AG08395 (cell line): ENCODE measurements at regions not wholly inside any gene's neighbourhood (a gene's known extent, or its start where the extent isn't known, plus 50 kb on each side); places are given as distances from the start of the nearest gene placed in this dataset.

Experiments
- DNase-seq: peaks from one replicate; pipeline ENCODE4 v3.0.0; 2012; ENCODE audit warnings: mixed read lengths, low spot score

DNA sequence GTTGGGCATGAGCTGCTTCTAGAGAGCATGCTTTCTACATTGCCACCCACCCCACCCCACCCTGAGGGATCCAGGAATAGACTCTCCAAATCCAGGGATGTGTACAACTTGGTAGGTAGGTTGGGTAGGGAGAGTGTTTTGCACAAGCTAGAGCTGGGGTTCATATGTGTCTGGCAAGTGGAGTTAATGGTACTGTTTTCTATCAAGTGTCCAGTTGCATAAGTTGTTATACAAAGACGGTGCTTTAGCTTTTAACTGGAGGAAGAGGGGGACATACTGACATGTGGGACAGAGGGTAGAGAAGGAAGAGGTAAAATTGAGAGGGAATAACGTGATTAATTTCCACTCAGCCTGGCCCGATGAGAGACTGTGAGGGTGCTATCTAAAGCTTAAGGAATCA, 51.0 kb upstream of the TNC start:
- no peak for DNase-seq

DNA sequence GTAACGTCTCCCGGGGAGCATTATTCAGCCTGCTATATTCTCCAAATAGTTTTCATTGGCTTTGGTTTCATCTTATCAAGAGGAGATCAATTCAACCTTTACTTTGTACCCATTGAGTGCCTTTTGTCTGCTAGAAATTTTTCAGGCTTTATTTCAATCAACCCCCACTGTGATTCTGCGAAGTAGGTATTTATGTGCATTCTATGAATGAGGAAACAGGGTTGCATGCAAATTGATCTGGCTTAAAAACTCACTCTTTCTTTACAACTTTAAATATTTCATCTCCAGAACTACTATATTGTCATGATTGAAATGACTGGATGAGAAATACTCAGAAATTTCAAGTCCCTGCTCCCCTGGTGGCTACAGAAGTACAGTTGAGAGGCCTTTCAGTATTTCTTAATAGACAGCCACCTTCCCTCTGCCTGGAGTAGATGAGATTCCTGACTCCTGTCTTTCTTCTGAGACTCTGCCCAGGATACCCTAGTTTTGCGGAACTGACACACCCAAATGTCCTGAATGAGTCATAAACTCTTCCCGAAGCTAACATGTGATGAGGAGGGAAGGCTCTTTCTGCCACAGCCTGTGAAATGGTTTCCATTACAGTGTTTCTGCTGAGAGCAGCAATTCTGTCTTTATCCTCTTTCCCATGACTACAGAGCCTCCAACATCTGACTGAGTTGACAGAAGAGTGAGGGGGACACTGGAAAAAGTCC, 52.6 kb upstream of the TNC start:
- peak; percentile 56 for DNase-seq

DNA sequence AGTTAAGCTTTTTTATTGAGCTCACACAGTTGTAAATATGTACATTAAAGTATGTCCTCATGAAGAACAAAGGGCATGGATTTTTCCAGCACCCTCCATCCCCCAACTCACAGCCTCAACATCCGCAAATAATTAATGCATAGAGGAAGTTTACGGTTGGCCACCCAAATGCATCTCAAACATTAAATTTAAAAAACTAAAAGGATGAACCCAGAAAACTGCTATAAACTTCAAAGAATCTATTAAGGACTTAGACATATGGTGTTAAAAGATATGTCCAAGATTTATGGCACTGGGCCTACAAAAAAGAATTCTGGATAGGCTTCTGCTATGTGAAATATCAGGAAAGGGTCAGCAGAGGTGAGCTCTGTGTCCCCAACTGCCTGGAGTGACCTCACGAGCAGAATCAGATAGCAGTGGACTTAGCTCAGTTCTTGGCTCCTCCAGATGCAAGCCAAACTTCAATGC, 54.0 kb upstream of the TNC start:
- DNase-seq, result no peak

DNA sequence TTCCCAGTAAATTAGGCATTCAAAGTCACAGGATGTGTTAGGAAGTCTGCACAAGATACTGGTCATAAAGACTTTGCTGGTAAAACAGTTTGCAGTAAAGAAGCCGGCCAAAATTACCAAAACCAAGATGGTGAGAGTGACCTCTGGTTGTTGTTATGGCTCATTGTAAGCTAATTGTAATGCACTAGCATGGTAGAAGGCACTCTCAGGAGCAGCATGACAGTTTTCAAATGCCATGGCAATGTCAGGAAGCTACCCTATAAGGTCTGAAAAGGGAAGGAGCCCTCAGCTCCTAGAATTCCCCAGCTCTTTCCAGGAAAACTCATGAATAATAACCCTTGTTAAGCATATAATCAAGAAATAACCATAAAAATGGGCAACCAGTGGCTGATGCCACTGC, 64.3 kb upstream of the TNC start:
- DNase-seq, result no peak

DNA sequence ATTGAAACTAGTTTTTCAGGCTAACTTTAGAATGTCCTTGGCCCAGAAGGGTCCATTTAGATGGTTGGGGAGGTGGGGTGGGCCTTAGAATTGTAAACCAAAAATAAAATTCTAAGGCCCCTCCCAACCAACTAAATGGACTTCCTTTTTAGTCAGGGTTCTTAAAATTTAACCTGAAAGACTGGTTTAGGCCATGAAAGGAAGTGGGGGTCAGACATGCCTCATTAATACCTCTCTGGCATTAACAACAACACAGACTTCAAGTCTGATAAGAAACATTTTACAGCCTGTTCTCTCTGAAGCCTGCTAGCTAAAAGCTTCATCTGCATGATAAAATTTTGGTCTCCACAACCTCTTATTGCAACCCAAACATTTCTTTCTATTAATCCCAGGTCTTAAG, 65.5 kb upstream of the TNC start:
- DNase-seq, result no peak

DNA sequence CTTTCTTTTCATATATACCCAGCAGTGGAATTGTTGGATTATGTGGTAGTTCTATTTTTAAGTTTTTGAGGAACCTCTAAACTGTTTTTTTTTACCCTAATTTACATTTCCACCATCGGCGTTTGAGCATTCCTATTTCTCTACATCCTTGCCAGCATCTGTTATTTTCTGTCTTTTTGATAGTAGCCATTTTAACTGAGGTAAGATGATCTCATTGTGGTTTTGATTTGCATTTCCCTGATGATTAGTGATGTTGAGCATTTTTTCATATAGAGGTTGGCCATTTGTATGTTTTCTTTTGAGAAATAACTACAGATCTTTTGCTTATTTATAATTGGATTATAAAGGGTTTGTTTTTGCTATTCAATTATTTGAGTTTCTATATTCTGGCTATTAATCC, 71.7 kb upstream of the TNC start:
- no peak for DNase-seq

DNA sequence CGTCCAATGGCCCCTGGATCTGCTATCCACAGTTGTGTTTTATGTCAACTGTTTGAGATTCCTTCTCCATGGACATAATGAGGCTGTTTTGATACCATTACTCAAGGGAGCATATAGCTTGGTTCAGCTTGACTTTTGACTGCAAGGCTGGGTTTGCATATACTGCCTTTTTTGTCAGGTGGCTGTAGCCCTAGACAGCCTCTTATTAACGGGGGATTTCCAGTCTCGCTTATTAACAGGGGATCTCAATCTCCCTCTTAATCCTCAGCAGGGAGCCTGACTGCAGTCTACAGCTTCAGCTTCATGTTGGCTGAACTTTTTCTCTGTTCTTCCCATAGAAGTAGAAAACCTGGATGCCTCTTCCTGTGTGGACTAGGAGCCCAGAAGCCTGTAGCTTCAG, 73.7 kb upstream of the TNC start:
- no peak for DNase-seq

DNA sequence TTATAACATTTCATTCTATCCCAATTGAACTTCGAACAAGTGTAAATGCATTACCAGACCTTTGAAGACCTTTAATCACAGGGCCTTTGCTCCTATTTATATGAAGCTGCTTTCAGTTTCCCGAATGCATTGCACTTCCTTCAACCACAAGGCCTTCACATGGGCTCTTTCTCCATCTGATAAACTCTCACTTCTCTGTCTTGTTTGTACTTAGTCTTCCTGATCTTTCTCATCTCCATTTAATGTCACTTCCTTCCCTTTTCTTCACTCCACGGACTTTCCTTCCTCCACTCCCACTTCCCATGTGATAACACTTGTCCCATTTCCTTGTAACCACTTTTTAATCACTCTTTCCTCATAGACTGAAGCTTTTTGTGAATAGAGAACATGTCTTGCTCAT, 74.3 kb upstream of the TNC start:
- DNase-seq, result no peak

DNA sequence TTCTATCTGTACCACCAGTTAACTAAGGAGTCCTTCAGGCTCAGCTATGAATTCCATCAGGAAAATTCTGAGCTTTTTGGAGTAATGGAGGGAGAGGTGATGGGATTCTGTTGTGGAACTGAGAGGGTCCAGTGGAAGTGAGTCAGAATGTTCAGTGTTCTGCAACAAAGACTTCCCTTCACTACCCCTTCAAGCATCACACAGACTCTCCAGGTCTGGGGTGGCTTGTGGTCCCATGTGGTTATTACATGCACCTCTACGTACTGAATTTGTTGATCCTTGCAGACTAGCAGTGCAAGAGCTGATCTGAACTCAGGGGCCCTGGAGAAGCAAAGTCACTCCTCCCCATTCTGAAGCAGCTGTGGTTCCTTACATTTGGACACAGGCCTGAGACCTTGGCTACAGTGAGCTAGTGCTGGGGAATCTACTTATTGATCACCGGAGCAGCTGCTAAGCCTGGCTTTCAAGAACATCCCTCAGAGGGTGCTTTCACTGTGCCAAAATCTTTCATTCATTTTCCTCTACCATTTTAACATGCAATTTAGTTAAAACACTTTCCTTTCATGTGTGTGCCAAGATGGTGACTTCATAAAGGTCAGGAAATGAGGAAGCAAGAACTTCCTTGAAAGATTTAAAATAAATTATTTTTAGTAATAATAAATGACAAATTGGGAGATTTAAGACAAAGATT, 75.0 kb upstream of the TNC start:
- DNase-seq, result no peak

DNA sequence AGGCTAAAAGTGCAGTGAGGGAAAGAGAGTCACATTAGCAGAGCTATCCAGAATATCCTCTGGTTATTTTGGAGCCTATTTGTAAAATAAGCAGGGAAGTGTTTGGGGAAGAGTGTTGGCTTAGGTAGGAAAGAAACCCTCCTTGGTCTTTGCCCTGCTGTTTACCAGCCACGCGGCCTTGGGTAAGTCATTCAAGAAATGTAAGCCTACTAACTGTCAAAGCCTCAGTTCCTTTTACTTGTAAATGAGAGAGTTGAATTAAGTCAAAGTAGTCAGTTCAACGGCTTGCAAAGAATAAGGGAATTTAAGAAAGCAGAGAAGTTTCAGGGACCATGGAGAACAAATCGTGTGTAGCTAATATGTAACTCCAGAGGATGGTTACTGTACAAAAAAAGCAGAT, 75.8 kb upstream of the TNC start:
- no peak for DNase-seq

DNA sequence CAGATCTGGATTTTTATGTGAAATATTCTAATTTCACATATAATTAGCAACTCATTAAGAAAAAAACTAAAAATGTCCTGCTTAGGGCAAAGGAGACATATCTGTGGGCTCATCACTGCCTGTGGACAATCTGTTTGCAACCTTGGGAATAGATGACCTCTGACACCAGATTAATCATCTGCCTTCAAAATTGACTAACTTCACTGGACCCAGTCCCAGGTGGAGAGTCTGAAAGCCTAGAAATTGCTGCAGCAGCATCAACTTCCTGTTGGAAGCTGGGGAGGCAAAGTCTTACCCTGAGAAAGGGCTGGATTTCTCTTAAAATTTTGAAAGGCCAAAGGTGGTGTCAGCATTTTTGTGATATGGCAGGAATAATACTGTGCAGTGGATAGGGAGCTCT, 76.3 kb upstream of the TNC start:
- DNase-seq, result no peak

DNA sequence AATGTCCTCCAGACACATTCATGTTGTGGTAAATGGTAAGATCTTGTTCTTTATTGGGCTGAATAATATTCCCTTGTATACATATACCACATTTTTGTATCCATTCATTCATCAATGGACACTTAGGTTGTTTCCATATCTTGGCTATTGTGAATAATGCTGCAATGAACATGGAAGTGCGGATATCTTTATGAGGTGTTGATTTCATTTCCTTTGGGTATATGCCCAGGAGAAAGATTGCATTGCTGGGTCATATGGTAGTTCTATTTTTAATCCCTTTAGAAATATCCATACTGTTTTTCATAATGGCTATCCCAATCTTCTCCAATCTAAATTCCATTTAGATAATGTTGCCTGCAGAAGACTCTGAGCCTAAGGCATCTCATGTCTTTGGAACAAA, 78.0 kb upstream of the TNC start:
- DNase-seq, result no peak

DNA sequence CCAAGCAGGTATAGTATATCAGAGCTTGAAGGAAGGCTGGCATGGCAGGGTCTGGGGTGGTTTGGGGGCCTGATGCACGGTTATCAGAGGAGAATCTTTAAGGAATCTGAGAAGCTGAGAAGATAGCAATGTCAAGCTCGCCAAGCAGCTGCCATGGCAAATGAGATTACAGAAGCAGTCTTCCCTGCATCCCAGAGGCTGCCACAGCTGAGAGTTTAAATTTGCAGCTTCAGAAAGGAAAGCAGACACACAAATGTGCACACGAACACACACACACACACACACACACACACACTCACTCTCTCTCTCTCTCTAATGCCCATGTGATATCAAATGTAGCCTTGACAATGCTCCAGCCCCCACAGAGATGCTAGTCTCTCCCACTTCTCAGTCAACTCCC, 79.0 kb upstream of the TNC start:
- DNase-seq, result no peak

DNA sequence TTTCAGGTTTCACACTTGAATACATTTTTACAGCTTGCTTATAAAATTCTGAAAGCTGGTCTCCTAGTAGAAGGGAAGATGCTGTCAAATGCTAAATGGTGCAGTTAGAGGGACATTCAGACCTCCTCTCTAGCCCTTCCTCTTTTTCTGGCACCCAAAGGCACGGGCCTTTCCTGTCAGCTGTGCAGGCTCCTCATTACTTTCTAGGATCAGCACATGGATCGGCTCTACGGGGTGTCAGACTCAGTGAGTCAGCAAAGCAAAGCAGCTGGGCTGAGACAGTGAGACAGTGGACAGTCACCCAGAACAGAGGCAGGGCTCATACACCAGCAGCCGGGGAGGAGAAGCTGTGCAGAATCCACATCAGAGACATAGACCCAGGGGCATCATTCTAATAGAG, 80.0 kb upstream of the TNC start:
- DNase-seq, result peak; percentile 50

DNA sequence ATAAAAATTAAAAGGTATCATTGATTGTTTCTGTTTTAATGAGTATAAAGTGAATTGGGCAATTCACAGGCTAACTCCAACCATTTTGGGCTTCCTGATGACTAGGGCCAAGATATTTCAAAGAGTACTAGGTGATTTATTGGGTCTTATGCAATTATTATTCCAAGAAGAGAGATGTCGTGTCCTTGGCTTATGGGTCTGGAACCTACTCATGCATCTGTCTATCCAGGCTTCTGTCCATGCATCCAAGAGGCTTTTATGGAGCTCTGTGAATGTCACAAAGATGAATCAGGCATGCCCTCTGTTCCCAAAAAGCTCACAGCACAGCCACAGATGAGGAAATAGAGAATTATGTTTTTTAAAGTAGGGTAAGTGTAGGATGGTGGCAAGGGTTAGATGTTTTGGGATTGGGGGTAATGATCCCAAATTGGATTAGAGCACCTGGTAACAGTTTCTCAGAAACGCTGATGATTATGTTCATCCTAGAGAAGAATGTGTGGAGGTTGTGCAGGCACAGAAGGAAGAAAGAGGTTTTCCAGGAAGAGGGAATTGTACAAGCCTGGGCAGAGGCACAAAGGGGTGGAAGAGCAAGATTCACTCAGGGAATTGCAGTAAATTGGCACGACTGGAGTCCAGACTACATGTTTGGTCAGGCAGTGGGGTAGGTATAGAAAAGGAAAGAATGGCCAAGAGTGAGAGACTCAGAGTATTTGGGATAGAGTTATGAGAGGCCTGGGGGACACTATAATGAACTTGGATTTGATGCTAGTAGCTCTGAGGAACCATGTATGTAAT, 83.0 kb upstream of the TNC start:
- DNase-seq, result peak; percentile 72

DNA sequence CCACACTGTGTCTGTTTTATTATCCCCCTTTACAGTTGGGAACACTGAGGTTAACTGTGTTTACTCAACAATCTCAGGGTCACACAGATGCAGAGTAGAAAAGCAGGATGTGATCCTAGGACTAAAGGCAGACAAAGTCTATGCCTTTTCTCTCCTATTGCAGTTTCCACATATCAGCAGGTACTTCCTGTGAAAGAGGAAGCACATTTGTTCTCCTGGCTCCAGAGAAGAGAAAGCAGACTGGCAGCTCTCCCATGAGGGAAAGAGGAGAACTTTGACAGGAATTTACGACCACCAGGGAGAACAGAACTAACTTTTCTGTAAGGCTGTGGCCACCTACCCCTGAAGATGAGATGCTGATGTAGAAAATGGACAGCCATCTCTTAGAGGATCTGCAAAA, 84.2 kb upstream of the TNC start:
- no peak for DNase-seq

DNA sequence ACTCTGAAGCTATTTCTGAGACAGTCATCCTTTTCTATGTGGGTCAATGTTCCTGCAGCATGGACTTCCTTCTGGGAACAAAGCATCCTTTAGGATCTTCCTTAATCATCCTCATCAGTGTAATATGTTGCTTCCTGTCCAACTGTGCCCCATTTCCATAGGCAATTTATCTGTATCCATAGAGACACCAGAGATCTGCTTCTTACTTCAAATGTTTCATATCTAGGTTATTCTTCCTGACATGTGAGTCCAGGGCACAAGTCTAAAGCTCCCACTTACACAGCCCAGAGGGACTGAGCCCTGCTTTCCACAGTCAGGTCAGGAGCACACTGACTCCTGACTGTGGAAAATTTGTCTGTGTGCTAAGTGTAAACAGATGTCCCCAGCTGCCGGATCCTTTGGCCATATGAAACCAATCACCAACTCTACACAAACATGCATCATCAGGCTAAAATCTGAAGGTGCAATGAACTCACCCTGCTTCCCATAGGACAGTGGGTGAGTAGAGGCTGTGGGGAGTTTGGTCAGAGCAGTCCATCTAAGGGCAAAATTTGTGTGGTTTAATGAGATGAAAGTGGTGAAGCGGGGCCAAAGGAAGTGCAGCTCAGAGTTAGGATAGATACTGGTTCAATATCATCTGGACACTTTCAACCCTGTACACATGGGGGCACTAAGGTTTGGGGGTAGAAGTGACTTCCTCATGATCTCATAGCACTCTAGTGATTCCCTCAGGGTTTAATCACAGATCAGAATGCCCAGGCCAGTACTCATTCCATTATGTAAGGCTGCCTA, 85.2 kb upstream of the TNC start:
- peak; percentile 85 for DNase-seq

DNA sequence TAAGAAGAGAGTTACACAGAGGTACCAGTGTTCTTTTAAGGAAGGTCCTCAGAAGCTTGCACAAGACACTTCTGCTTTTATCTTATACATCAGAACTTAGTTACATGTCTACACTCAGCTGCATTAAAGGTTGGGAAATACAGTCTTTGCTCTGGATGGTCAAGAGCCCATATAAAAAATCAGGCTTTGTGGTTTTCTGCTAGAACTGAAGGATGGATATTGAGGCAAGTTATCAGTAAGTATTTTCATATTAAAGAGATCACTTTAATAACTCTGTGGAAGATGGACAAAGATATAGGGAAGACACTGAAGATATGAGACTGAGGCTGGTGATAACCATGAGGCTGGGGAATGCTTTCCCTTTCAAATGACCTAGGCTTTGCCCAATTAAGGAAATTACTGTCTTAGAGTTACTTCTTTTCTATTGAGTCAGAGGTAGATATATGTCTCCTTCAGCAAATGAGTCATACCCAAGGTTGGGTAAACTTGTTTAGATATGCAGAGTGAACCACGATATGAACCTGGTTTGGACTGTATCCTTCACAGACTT, 87.0 kb upstream of the TNC start:
- DNase-seq, result peak; percentile 69

DNA sequence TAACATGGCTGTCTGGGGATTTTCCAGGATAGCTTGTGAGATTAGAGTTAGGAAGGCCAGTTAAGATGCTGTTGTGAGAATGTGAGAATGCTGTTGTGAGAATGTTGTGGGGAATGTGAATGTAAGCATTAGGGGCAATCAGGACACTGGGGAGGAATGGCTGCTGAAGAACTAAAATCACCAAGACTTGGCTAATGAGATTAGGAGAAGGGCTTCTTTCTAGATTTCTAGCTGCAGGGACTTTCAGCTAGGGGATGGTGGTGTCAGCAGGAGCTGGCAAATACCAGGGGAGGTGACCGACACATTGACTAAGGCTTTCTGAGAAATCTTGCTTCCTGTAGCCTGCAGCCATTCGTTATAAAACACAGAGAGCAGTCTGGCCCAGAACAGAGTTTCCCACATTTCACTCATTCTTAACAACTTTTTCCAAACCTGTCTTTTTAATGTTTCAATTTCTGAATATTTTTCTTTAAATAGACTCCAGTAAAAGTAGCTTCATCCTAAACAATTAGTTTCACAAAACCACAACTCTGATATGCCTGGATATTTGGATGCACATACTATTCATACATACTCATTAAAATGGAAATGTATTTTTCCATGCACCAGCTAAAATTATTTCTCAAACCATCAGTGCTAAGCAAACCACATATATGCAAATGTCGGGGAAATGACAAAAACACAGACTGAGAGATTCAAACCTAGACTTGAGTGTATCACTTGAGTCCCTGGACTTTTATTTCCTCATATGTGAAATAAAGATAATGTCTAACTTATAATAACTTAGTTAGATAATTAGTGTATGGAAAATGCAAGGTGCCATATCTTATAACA, 89.3 kb upstream of the TNC start:
- DNase-seq, result peak; percentile 31

DNA sequence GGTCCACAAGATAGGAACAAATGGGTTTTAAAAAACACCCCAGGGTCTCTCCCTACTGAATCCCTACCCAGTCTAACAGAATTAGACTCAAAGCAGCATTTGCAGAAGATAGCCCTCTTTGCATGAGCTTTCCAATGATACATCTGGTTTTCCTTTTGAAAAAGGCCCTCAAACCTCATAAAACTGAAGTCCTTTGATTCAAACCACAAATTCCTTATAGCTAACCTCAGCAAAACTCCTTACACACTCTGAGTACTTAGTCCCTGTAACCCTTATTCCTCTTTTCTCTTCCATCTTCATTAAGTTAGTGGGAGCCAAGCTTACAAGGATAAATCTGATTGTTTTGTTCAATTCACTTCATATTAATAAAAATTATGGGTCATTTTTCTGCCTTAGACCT, 90.5 kb upstream of the TNC start:
- peak; percentile 51 for DNase-seq
